ENCODE measurements at regions not wholly inside any gene's neighbourhood (a gene's known extent, or its start where the extent isn't known, plus 50 kb on each side); places are given as distances from the start of the nearest gene placed in this dataset.

DNA sequence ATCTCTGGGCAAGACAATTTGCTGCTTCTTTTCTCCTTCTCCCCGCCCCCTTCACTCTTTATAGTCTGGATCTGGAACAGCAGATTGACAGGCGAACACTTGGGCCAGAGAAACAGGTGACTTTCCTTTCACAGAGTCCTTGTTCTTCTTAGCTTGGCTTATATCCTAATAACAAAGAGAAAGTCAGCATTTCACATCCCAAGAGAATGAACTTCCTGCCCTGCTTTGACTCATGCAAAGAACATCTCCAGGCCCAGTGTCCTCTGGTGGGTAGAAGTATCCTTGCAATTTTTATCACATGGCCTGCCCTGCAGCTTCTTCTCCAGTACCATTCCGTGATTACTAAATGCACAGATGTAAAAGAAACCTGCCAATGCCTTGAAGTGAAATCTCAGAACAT, 764.4 kb downstream of the ADGRL2 start:
- DNase-seq, result peak in 3 of 7 donors; percentile 9 to 27 (median 23)
- intact Hi-C loops (cut with DNase I), result no loop called here
- Histone ChIP-seq H3K36me3 (replicated peaks in 1 of 2) (no peaks in the 10 kb centered on the region), H3K27me3 (no peaks in the 10 kb centered on the region), H3K27ac (no peak overlapping the region), H3K9me3 (replicated peaks in 1 of 3) (no peaks in the 10 kb centered on the region), H3K4me3 (no peak overlapping the region), H3K4me1 (replicated peaks in 1 of 2) (peaks cover 0 to 12% of the 10 kb centered on the region in 2 donors)
- TF ChIP-seq, protein P1, sequence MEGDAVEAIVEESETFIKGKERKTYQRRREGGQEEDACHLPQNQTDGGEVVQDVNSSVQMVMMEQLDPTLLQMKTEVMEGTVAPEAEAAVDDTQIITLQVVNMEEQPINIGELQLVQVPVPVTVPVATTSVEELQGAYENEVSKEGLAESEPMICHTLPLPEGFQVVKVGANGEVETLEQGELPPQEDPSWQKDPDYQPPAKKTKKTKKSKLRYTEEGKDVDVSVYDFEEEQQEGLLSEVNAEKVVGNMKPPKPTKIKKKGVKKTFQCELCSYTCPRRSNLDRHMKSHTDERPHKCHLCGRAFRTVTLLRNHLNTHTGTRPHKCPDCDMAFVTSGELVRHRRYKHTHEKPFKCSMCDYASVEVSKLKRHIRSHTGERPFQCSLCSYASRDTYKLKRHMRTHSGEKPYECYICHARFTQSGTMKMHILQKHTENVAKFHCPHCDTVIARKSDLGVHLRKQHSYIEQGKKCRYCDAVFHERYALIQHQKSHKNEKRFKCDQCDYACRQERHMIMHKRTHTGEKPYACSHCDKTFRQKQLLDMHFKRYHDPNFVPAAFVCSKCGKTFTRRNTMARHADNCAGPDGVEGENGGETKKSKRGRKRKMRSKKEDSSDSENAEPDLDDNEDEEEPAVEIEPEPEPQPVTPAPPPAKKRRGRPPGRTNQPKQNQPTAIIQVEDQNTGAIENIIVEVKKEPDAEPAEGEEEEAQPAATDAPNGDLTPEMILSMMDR (IDR thresholded peaks at IDR 0.05), result peak in 2 of 6 experiments; percentile 23 to 30
- no peak for TF ChIP-seq POLR2A (IDR thresholded peaks at IDR 0.05)
- WGBS, 4 donors, result 65 to 78% (median 70%) methylated on average over 3 of the region's 3 CpGs

DNA sequence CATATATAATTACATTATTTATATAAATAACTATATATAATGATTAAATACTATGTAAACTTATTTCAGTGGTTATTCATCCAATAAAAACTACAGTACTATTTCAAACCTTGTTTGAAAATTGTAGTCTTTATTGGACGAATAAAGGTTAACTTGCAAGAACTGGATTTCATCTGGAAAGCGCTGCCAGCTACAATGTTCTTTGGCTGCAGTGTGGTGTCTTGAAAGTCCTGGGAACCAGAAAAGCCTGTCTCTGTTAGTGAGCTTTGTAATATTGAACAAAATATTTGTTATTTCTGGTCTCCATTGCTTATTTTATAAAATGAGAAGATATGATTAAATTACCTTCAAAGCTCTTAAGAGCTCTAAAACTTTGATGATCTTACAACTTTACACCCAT, 763.6 kb downstream of the ADGRL2 start:
- DNase-seq, result no peak
- H3K9me3 ChIP-seq (replicated peaks in 1 of 3), result no peaks in the 10 kb centered on the region
- WGBS, 4 donors, result 50 to 77% (median 67%) methylated on average over 2 of the region's 2 CpGs
- no peak overlapping the region for H3K27ac ChIP-seq
- TF ChIP-seq, protein P1 (IDR thresholded peaks at IDR 0.05), result no peak
- no peak for TF ChIP-seq POLR2A (IDR thresholded peaks at IDR 0.05)
- no peaks in the 10 kb centered on the region for H3K27me3 ChIP-seq
- intact Hi-C loops (cut with DNase I), result no loop called here
- H3K4me3 ChIP-seq, result no peak overlapping the region
- H3K36me3 ChIP-seq (replicated peaks in 1 of 2), result no peaks in the 10 kb centered on the region
- peaks cover 0 to 12% of the 10 kb centered on the region in 2 donors for H3K4me1 ChIP-seq (replicated peaks in 1 of 2)

- intact Hi-C loops (cut with DNase I), result no loop called here
- peaks cover 0 to 12% of the 10 kb centered on the region in 2 donors for H3K4me1 ChIP-seq (replicated peaks in 1 of 2)
- DNase-seq, result no peak
- TF ChIP-seq, protein P1 (IDR thresholded peaks at IDR 0.05), result no peak
- no peak for TF ChIP-seq POLR2A (IDR thresholded peaks at IDR 0.05)
- no peaks in the 10 kb centered on the region for H3K27me3 ChIP-seq
- H3K27ac ChIP-seq, result no peak overlapping the region
- no peak overlapping the region for H3K4me3 ChIP-seq
- no peaks in the 10 kb centered on the region for H3K36me3 ChIP-seq (replicated peaks in 1 of 2)
- WGBS, 4 donors, result 61 to 83% (median 75%) methylated on average over 2 of the region's 2 CpGs
- no peaks in the 10 kb centered on the region for H3K9me3 ChIP-seq (replicated peaks in 1 of 3)
These were observed 761.7 kb downstream of the ADGRL2 start for GRCh38 chr1:82562448-82562847.

- no peaks in the 10 kb centered on the region for H3K9me3 ChIP-seq (replicated peaks in 1 of 3)
- no peak for TF ChIP-seq POLR2A (IDR thresholded peaks at IDR 0.05)
- TF ChIP-seq, protein P1 (IDR thresholded peaks at IDR 0.05), result no peak
- H3K4me3 ChIP-seq, result no peak overlapping the region
- intact Hi-C loops (cut with DNase I), result no loop called here
- DNase-seq, result no peak
- no peaks in the 10 kb centered on the region for H3K27me3 ChIP-seq
- no peaks in the 10 kb centered on the region for H3K36me3 ChIP-seq (replicated peaks in 1 of 2)
- peaks cover 0 to 12% of the 10 kb centered on the region in 2 donors for H3K4me1 ChIP-seq (replicated peaks in 1 of 2)
- no peak overlapping the region for H3K27ac ChIP-seq
These were observed 759.8 kb downstream of the ADGRL2 start for GRCh38 chr1:82560566-82560965.

All from adrenal gland (tissue), 9 donors.